ENCODE measurements at regions not wholly inside any gene's neighbourhood (a gene's known extent, or its start where the extent isn't known, plus 50 kb on each side); places are given as distances from the start of the nearest gene placed in this dataset.

DNA sequence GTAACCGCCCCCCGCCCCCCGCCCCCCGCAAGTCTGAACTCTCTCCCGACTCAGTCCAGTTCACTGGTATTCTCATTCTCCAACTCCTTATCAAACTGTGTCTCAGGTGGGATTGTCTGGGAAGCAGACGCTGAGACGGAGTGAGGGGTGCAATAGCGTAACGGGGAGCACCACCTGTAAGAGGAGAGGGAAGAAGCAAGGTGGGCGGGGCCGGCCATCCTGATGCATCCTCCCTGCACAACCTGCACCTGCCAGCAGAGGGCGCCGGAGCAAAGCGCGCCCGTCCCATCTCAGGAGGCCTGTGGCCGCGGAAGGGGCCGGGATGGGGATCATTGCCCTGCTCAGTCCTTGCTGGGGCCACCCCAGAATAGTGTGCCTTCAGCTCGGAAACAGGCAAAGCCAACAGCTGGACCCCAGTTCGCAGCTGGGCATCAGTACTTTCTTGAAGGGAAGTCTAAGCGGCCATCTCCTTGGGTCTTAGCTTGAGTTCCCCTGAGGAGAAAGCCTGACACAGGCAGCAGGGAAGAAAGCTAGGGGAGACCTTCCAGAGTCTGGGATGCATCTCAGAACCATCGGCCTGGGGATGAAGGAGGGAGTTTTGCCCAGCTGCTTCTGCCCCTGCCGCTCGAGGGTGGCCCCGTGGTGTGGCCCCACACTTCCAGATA is 208.0 kb downstream of the TFCP2L1 start:
- peak; percentile 76 to 92 for DNase-seq

DNA sequence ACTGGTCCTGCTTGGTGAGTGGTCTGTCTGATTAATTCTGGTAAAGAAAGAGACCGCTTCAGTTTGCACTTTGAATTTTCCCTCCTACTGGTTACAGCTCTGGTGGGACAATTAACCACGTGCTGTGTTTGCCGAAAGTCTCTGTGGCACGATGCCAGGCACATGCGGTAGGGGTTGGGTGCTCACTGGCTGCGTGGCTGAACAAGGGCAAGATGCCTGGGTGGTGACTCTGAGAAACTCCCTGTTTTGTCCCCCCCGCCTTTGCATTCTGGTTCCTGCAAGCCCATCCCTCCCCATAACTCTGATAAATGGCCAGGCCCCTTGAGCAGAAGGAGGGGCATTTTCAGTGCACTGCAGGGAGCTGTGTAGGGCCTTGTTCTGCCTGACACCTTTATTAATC is 206.1 kb downstream of the TFCP2L1 start:
- no peaks in the 10 kb centered on the region for H3K9me3 ChIP-seq
- H3K4me3 ChIP-seq = no peak overlapping the region
- no peak for DNase-seq
- TF ChIP-seq, protein P1, sequence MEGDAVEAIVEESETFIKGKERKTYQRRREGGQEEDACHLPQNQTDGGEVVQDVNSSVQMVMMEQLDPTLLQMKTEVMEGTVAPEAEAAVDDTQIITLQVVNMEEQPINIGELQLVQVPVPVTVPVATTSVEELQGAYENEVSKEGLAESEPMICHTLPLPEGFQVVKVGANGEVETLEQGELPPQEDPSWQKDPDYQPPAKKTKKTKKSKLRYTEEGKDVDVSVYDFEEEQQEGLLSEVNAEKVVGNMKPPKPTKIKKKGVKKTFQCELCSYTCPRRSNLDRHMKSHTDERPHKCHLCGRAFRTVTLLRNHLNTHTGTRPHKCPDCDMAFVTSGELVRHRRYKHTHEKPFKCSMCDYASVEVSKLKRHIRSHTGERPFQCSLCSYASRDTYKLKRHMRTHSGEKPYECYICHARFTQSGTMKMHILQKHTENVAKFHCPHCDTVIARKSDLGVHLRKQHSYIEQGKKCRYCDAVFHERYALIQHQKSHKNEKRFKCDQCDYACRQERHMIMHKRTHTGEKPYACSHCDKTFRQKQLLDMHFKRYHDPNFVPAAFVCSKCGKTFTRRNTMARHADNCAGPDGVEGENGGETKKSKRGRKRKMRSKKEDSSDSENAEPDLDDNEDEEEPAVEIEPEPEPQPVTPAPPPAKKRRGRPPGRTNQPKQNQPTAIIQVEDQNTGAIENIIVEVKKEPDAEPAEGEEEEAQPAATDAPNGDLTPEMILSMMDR (IDR thresholded peaks at IDR 0.05) = no peak
- TF ChIP-seq POLR2A (IDR thresholded peaks at IDR 0.05) (no peak), EP300 (IDR thresholded peaks at IDR 0.05) (no peak), POLR2AphosphoS5 (IDR thresholded peaks at IDR 0.05) (no peak)
- H3K27me3 ChIP-seq = peaks cover 0 to 2% (median 0%) of the 10 kb centered on the region in 4 donors
- H3K36me3 ChIP-seq = no peaks in the 10 kb centered on the region
- 82 to 84% methylated on average over 7 of the region's 7 CpGs for WGBS, 2 donors
- H3K4me1 ChIP-seq = peaks cover 0 to 8% (median 0%) of the 10 kb centered on the region in 4 donors
- no peak for ATAC-seq (ENCODE audit: low FRiP score in 2 of 2)
- H3K27ac ChIP-seq = no peak overlapping the region

More for the DNA sequence above, 208.0 kb downstream of the TFCP2L1 start:
- WGBS, 2 donors = 19 to 36% methylated on average over 19 to 26 of the region's 26 CpGs
- TF ChIP-seq EP300 (IDR thresholded peaks at IDR 0.05) (no peak), POLR2AphosphoS5 (IDR thresholded peaks at IDR 0.05) (no peak), POLR2A (IDR thresholded peaks at IDR 0.05) (no peak)
- TF ChIP-seq, protein P1 (IDR thresholded peaks at IDR 0.05) = peak; percentile 81 to 90 (median 84)
- Histone ChIP-seq H3K36me3 (no peaks in the 10 kb centered on the region), H3K27ac (no peak overlapping the region), H3K9me3 (no peaks in the 10 kb centered on the region), H3K4me3 (no peak overlapping the region), H3K4me1 (peaks cover 0 to 8% (median 0%) of the 10 kb centered on the region in 4 donors), H3K27me3 (no peaks in the 10 kb centered on the region)
- ATAC-seq (ENCODE audit: low FRiP score in 2 of 2) = peak; percentile 67 to 74

DNA sequence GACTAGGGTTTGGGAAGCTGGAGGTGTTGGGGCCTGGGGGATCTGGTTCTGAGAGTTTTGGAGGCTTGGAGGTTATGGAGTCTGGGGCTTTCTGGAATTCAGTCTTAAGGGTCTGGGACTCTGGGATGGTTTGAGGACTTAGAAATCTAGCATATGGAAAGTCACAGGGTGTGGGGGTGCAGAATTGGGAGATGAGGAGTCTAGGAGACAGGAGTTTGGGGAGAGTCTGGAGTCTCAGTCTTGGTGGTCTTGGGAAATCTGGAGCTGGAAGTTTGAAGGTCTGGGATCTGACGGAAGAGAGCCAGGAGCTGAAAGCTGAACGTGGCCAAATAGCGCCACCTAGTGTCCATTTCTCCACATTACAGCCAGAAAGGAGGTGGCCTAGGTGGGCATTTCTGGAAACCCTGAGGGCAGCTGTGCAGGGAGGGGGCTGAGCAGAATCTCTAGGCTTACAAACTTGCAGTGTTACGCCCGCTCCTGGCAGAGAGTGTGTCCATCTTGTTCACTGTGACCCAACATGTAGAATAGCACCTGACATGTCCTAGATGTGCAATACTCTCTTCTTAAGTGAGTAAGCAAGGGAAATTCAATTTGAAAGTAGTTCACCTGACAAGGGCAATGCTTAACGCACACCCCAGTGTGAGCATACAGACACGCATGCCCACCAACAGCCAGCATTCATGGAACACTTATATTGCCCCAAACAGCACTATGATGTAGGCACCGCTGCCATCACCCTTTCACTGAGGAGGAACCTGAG is 204.8 kb downstream of the TFCP2L1 start:
- Histone ChIP-seq H3K4me3 (no peak overlapping the region), H3K27ac (no peak overlapping the region), H3K27me3 (peaks cover 0 to 2% (median 0%) of the 10 kb centered on the region in 4 donors), H3K4me1 (peaks cover 0 to 2% (median 0%) of the 10 kb centered on the region in 4 donors), H3K36me3 (no peaks in the 10 kb centered on the region), H3K9me3 (no peaks in the 10 kb centered on the region)
- 26 to 28% methylated on average over 8 of the region's 8 CpGs for WGBS, 2 donors
- DNase-seq = peak in 1 of 2 donors; percentile 39
- peak in 1 of 2 donors; percentile 71 for ATAC-seq (ENCODE audit: low FRiP score in 2 of 2)
- no peak for TF ChIP-seq POLR2A (IDR thresholded peaks at IDR 0.05)
- TF ChIP-seq POLR2AphosphoS5 (IDR thresholded peaks at IDR 0.05) = no peak
- no peak for TF ChIP-seq EP300 (IDR thresholded peaks at IDR 0.05)
- TF ChIP-seq, protein P1 (IDR thresholded peaks at IDR 0.05) = peak; percentile 69 to 90 (median 84)

DNA sequence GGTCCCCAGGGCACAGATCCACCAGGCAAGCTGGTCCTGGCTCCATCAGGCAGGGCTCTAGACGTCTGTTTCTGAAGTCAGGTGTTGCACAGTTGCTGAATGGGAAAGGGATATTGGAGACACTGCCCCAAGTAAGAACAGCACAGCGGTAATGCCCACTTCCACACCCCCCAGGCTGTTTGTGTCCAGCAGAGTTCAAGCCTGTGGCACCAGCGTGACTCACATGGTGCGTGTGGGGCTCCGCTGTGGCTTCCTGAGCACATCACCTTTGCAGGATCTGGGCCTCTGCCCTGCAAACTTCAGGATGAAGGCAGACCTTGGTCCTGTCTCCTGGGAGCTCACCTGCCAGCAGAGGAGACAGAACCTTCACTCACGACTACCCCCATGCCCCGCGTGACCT is 203.3 kb downstream of the TFCP2L1 start:
- H3K27ac ChIP-seq = no peak overlapping the region
- ATAC-seq (ENCODE audit: low FRiP score in 2 of 2) = no peak
- 86 to 91% methylated on average over 8 of the region's 8 CpGs for WGBS, 2 donors
- H3K36me3 ChIP-seq = no peaks in the 10 kb centered on the region
- H3K4me3 ChIP-seq = no peak overlapping the region
- H3K9me3 ChIP-seq = no peaks in the 10 kb centered on the region
- TF ChIP-seq EP300 (IDR thresholded peaks at IDR 0.05) = no peak
- no peak for DNase-seq
- no peaks in the 10 kb centered on the region for H3K4me1 ChIP-seq
- peaks cover 0 to 2% (median 0%) of the 10 kb centered on the region in 4 donors for H3K27me3 ChIP-seq

DNA sequence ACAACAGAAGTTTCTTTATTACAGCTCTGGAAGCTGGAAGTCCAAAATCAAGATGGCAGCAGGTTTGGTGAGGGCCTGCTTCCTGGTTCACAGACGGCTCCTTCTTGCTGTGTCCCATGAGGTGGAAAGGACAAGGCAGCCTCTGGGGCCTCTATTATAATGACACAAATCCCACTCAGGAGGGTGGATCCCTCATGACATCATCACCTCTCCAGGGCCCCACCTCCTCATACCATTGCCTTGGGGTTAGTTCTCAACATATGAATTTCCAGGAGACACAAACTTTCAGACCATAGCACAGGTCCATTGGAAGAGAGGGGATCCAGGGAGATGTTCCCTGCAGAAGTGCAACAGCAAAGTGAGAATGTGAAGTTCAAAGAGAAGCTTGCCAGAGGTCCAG is 202.8 kb downstream of the TFCP2L1 start:
- peaks cover 0 to 2% (median 0%) of the 10 kb centered on the region in 4 donors for H3K27me3 ChIP-seq
- no peak overlapping the region for H3K4me3 ChIP-seq
- DNase-seq = no peak
- no peak for ATAC-seq (ENCODE audit: low FRiP score in 2 of 2)
- no peak for TF ChIP-seq POLR2AphosphoS5 (IDR thresholded peaks at IDR 0.05)
- TF ChIP-seq POLR2A (IDR thresholded peaks at IDR 0.05) = no peak
- no peaks in the 10 kb centered on the region for H3K36me3 ChIP-seq
- H3K27ac ChIP-seq = no peak overlapping the region
- 50 to 83% methylated on average over 1 of the region's 1 CpG for WGBS, 2 donors
- H3K4me1 ChIP-seq = no peaks in the 10 kb centered on the region
- no peaks in the 10 kb centered on the region for H3K9me3 ChIP-seq

Data from upper lobe of left lung (tissue), 6 donors.